EL (cell line): ENCODE measurements at regions not wholly inside any gene's neighbourhood (a gene's known extent, or its start where the extent isn't known, plus 50 kb on each side); places are given as distances from the start of the nearest gene placed in this dataset.
"Not testable (repeated sequence)": the region's sequence is repeated elsewhere in the genome, so short reads cannot be mapped to it uniquely, and the experiment has no call there.

Experiments
- DNase-seq: peaks from one replicate; pipeline ENCODE4 v3.0.0-alpha.2; 2016

- no peak for DNase-seq
Measured at GRCh38 chr5:89597878-89598277, 714.9 kb upstream of the MEF2C start.

- no peak for DNase-seq
Measured at GRCh38 chr5:89596821-89597220, 713.8 kb upstream of the MEF2C start.

- DNase-seq, result no peak
Measured at GRCh38 chr5:89595056-89595455, 712.1 kb upstream of the MEF2C start.

- DNase-seq, result no peak
Measured at GRCh38 chr5:89584339-89584956, 701.5 kb upstream of the MEF2C start.

- DNase-seq, result no peak
Measured at GRCh38 chr5:89583534-89583933, 700.5 kb upstream of the MEF2C start.

- DNase-seq, result no peak
Measured at GRCh38 chr5:89582768-89583339, 699.9 kb upstream of the MEF2C start.

GRCh38 chr5:89580976-89581375 is 698.0 kb upstream of the MEF2C start:
- no peak for DNase-seq

GRCh38 chr5:89575319-89575718 is 692.3 kb upstream of the MEF2C start:
- DNase-seq, result no peak

GRCh38 chr5:89573345-89573744 is 690.4 kb upstream of the MEF2C start:
- no peak for DNase-seq

- DNase-seq, result no peak
Measured at GRCh38 chr5:89572696-89573095, 689.7 kb upstream of the MEF2C start.

GRCh38 chr5:89570557-89570956 is 687.6 kb upstream of the MEF2C start:
- no peak for DNase-seq

GRCh38 chr5:89566340-89566739 is 683.4 kb upstream of the MEF2C start:
- no peak for DNase-seq

- no peak for DNase-seq
Measured at GRCh38 chr5:89560696-89561095, 677.7 kb upstream of the MEF2C start.

- peak; percentile 44 for DNase-seq
Measured at GRCh38 chr5:89556215-89556913, 673.4 kb upstream of the MEF2C start.

- DNase-seq, result no peak
Measured at GRCh38 chr5:89546657-89547056, 663.7 kb upstream of the MEF2C start.

GRCh38 chr5:89545626-89546025 is 662.6 kb upstream of the MEF2C start:
- no peak for DNase-seq

- no peak for DNase-seq
Measured at GRCh38 chr5:89545076-89545475, 662.1 kb upstream of the MEF2C start.

GRCh38 chr5:89542736-89543135 is 659.8 kb upstream of the MEF2C start:
- DNase-seq, result no peak

- DNase-seq, result no peak
Measured at GRCh38 chr5:89537800-89538199, 654.8 kb upstream of the MEF2C start.

- no peak for DNase-seq
Measured at GRCh38 chr5:89536020-89536419, 653.0 kb upstream of the MEF2C start.

- DNase-seq, result no peak
Measured at GRCh38 chr5:89535411-89535810, 652.4 kb upstream of the MEF2C start.

GRCh38 chr5:89534331-89534730 is 651.3 kb upstream of the MEF2C start:
- DNase-seq, result no peak

GRCh38 chr5:89524785-89525184 is 641.8 kb upstream of the MEF2C start:
- no peak for DNase-seq

- DNase-seq, result not testable (repeated sequence)
Measured at GRCh38 chr5:89523867-89524266, 640.9 kb upstream of the MEF2C start.

- no peak for DNase-seq
Measured at GRCh38 chr5:89520771-89521170, 637.8 kb upstream of the MEF2C start.
